CD4-positive, alpha-beta T cell treated with Interleukin-15 for 4 hours (primary cell): ENCODE measurements at regions not wholly inside any gene's neighbourhood (a gene's known extent, or its start where the extent isn't known, plus 50 kb on each side); places are given as distances from the start of the nearest gene placed in this dataset.
"Not testable (repeated sequence)": the region's sequence is repeated elsewhere in the genome, so short reads cannot be mapped to it uniquely, and the experiment has no call there.

Experiments
- DNase-seq: peaks from one replicate; pipeline ENCODE4 v3.0.0-alpha.2; 2020; ENCODE audit warnings: low spot score

DNA sequence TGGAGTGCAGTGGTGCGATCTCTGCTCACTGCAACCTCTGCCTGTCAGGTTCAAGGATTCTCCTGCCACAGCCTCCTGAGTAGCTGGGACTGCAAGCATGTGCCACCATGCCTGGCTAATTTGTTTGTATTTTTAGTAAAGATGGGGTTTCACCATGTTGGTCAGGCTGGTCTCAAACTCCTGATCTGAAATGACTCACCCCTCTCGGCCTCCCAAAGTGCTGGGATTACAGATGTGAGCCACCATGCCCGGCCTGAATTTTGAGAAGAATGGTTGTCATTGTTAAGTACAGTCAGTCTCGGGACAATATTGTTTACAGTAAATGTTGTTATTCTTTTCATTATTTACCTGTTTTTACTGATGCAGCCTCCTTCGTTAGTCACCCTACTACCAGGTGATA, 1226.2 kb upstream of the TENM3 start:
- no peak for DNase-seq

DNA sequence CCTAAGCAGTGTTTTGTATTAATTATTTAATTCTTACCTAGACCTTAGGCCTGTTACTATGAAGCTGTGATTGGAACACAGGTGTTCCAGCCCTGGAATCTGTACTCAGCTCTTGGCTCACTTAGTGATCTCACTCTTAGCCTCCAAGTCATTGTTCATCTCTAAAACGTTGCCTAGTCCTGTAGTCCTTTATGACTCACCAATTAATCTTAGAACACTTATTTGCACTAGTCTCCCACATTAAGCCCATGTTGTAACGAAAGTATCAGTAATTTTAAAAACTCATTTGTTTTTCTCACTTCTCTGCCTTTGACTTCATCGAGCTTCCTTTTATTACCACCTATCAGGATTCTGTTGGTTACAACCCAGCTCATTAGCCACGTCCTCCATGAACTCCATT, 1224.7 kb upstream of the TENM3 start:
- no peak for DNase-seq

DNA sequence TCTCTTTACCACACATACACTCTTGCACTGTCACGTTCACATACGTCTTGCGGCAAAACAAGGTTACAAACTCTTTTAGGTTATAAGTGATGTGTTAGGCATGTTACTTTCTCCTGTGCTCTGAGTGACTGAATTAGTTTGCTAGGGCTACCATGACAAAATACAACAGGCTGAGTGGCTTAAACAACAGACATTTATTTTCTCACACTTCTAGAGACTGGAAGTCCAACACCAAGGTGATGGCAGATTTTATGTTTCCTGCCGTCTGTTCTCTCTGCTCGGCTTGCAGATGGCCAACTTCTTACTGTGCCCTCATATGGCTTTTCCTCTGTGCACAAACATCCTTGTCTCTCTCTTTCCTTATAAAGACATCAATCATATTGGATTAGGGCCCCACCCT, 1224.3 kb upstream of the TENM3 start:
- DNase-seq: no peak

DNA sequence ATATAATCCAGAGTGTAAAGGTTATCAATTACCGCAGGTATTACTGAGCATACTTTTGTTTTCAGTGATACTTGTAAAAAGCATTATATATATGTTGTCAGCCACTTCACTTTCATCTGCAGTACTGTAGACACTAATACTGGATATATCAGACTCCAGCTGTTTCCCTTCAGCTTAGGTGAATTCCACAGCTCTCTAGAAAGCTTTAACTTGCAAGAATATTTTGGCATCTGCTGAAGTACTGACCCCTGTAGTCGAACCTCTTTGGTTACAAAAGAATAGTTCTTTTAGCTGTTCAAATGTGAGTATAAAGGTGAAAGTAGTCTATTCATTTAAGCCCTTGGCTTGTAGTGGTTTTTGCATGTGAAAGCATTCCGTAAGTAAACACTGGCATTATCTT, 1222.7 kb upstream of the TENM3 start:
- DNase-seq: no peak

DNA sequence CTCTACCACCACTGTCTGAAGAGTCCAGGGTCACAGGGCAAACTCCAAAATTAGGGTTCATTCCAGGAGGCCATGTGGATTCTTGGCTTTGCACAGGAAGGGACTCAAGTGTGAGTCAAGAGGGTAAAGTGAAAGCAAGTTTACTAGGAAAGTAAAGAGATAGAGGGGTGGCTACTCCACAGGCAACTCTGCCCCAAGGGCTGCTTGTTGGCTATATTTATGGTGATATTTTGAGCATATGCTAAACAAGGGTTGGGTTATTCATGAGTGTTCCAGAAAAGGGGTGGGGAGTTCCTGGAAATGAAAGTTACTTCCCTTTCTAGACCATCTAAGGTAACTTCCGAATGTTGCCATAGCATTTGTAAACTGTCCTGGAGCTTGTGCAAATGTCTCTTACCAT, 1222.0 kb upstream of the TENM3 start:
- no peak for DNase-seq

DNA sequence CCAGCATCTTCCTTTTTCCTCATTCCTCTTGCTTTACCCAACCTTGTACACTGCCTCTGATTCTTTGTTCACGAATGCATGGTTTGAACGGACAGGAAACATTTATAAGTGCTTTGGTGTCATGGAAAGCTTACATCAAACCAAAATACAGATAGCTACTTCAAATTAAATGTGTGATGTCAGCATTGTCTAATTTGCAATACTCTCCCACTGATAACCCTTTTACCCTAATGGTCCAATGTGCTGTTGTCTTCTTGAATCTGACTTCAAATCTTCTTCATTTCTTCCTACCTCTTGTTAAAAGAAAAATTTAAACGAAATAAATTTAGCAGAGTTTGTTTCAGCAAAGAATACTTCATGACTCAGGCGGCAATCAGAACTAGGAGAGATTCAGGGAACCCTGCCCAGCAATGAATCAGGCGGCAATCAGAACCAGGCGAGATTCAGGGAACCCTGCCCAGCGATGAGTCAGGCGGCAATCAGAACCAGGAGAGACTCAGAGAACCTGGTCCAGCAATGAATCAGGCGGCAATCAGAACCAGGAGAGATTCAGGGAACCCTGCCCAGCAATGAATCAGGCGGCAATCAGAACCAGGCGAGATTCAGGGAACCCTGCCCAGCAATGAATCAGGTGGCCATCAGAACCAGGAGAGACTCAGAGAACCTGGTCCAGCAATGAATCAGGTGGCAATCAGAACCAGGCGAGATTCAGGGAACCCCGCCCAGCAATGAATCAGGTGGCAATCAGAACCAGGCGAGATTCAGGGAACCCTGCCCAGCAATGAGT, 1212.9 kb upstream of the TENM3 start:
- DNase-seq: not testable (repeated sequence)

DNA sequence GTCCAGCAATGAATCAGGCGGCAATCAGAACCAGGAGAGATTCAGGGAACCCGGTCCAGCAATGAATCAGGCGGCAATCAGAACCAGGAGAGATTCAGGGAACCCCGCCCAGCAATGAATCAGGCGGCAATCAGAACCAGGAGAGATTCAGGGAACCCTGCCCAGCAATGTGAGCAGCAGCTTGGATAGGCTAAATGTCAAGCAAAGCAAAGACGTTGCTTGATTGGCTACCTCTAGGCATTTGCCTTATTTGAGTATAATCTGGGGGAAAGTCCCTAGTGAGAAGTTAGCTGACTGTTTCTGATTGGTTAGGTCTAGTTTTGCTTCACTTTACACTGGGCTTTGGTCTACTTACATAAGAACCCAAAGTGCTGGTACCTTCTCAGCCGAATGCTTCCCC, 1212.2 kb upstream of the TENM3 start:
- DNase-seq: no peak

DNA sequence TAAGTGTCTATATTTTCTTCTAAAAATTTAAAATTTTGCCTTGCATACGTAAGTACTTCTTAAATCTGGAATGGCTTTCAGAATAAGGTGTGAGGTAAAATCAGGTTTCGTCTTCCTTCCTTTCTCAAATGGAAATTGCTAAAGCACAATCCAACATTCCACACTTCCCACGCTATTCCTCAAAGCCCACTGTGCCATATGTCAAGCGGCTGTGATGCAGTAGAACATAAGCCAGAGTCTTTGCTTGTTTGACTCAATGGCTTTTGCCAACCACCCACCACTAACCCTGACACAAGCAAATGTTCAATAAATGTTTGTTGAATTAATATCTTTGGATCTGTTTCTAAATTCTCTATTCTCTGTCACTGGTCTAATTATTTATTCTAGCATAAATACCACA, 1199.7 kb upstream of the TENM3 start:
- no peak for DNase-seq

DNA sequence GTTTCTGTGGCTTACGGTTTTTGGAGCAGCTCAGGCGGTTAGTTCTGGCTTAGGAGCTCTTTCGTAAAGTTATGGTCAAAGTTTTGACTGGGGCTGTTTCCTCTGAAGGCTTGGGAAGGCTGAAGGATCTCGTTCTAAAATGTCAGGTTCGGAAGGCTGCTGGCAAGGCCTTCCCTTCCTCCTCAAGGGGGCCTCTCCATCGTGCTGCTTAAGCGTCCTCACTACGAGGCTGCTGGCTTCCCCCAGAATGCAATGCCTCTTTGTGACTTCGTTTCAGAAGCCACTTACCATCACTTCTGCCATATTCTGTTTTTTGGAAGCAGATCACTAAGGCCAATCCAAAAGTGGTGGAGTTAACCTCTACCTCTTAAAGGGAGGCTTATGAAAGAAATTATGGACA, 1196.4 kb upstream of the TENM3 start:
- no peak for DNase-seq

DNA sequence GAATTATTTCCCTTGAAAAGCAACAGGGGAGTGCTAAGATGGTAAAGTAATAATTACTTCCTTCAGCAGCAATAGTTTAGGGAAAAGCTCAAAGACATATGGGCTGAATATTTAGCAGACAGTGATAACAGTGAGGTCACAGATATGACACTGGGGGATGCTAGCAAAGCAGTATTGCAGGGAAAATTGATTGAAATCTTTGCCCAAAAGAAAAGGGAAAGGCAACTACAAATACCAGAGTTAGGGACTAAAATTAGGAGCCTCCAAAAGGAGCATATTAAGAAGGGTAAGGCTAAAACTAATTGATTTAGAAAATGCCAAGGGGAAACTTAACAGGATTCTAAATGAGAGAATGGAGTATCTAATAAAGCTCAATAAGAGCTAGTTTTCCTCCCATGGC, 1191.3 kb upstream of the TENM3 start:
- DNase-seq: no peak

DNA sequence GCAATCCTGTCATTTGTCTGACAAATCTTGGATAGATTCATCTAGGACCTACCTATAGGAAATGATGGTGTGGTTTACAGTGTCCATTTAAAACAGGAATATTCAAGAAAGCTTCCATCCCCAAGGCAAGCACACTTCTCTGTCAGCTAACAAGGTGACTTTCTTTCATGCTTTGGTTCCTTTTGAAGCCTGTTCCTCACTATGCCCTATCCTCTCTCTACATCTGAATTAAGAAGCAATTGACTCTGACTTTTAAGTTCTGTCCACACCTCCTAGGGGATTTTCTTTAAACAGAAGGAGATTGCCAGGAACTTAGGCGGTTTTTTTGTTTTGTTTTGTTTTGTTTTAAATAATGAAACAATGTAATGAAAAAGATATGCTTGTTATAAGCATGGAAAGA, 1181.4 kb upstream of the TENM3 start:
- DNase-seq: no peak

DNA sequence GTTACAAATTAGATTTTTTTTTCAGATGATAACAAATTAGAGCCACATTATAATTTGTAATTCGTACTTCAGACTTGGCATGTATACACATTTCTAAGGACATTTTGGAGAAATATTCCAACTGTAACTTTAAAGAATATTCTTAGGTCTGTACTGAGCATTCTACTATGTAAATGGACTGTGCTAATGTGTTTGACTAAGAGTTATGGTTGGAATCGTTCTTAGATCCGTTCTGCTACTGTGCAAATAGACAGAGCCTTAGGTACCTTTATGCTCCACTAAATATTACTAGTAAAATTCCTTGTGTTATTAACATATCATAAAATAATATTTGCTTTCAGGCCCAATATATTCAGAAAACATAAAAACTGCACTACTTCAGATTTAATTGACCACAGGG, 1180.0 kb upstream of the TENM3 start:
- no peak for DNase-seq

DNA sequence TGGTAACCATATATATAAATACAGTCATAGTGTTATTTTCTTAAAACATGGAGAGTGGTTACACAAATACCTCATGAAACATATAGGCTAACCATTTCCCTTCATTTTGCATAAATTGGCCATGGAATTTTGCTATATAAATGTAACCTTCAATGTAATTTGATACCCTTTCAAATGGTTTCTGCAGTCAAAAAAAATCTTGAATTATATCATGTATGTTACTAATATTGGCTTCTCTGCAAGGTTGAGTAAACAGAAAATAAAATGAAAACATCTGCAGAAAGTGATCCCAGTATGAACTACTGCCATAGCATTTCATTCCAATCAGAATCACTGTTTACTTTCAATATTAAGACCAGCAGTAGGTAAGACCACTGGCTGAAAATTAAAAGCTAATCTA, 1165.9 kb upstream of the TENM3 start:
- DNase-seq: no peak

DNA sequence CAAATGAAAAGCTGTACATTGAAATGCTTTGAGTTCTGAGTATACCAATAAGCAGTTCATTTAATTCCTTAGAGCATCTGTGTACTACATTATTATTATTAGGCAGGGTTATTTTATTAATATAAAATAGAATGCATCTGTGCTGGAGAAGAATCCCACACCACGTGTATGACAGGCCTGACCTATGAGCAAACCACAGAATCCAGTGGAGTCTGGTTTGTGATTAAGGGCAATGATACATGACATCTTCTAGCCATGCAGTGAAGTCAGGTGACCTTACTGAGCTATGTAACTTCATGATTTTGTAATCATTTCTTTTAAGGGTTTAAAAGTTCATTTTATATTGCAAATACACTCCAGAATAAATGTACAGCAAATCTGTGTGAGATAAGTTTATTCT, 1165.0 kb upstream of the TENM3 start:
- no peak for DNase-seq

DNA sequence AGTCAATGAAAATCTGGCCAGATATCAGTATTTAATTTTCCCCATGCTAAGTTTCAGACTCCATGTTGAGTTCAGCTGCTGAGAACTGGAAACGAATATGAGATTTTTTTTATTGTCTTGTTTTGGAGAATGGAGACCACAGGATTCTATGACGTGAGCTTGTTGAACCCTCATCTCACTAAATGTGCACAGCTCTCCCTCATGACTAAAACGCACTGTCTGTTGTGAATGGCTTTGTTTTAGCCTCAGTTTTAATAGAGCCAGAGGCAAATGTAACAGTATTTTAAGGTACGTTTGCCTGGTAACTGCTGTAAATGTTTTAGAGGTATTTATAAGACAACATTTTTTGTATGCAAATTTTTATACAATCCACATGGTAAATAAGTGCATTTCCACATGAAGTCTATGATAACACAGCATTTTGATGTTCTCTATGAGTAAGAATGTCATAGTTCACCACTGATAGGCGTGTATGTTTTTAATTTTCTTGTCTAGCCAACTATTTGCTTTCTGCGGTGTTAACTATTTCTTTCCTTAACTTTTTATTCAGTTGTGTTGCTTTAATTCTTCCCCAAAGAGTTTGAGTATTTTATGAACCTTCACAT, 1159.3 kb upstream of the TENM3 start:
- DNase-seq: no peak

DNA sequence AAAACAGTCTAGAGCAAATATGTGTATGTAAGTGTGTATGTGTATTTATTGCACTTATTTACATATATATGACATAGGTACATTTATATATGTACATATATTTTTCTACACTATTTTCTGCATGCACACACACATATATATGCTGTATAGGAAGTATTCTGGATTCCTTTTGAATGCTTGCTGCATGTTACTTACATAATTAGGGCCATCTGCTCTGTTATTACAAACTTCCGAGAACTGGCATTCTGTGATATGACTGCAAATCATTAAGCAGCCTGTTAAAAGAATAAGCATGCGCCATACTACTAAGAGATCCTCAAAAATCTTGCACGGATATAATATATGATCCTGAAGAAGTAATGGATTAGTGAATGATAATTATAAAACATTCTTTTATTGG, 1157.6 kb upstream of the TENM3 start:
- no peak for DNase-seq

DNA sequence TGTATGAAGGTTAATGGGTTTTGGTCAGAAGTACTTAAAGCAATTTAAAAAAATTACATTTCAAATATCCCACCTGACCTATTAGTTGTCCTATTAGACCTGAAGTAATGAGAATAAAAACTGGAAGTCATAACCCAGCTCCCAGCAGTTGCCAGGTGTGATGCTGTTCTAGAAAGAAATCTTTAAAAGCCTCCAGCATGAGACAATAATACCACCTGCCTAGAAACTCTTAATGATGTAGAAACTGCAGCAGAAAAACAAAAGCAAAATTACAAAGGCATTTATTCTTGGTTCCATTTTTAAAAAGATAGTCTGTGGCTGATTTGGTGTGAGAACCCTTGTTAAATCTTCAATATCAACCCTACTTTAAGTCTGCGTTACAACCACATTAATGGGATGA, 1137.7 kb upstream of the TENM3 start:
- no peak for DNase-seq

DNA sequence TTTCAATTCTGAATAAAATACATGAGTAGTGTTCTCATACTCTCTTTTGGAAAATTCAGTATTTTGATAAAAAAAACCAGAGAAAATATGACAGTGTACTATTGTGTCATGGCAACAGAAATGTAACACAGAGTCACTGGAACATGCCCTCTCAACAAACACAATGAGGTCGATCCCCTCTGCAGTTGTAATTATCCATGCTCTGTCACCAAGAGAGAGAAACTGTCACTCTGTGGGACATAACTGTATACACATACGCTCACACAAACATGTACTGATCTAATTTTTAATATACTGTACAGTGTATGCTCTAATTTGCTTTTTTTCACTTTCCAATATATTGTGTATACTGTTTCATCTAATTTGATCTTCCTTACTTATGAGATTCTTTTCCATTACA, 1136.8 kb upstream of the TENM3 start:
- no peak for DNase-seq

DNA sequence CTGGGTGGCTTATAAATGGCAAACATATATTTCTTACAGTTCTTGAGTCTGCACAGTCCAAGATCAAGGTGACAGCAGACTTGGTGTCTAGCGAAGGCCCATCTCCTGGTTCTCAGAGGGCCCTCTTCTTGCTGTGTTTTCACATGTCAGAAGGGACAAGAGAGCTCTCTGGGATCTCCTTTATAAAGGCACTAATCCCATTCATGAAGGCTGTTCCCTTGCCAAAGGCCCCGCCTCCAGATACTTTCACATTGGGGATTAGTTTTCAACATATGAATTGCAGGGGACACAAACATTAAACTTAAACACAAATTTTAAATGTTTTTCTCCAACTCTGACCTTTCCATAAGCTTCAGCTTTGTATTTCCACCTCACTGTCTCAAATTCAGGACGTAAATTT, 1135.0 kb upstream of the TENM3 start:
- no peak for DNase-seq

DNA sequence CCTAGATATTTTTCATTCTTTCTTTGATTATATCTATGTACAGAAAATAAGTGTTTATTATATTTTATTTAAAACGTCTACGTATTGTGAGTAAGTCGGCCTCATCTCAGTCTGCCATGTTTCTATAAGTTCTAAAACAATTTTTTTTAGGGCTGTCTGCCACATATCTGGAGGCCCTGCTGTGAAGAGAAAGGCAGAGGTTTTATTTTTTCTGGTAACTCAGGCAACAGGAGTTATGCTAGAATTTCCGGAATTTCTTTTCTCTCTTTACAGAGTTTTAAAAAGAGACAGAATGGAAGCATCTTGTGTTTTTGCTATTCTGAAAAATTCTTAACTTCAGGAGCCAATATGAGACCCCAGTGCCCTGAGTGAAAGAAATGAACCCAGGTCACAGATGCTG, 1124.0 kb upstream of the TENM3 start:
- no peak for DNase-seq

DNA sequence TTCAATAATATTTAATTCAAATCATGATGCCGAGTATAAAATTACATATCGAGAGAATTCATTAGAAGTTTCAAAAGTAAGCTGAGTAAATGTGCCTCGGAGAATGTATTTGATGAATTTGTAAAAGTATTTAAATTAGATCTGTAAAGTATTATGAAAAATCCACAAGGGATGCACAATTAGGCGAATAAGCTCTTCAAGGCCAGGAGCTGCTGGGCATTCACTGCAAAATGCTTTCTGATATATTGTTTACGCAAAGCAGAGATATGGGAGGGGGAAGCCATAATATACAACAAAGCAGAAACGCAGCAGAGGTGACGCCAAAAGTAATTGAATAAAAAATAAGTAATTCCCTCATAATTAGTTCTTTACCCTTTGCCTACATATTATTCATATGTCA, 1121.5 kb upstream of the TENM3 start:
- no peak for DNase-seq

DNA sequence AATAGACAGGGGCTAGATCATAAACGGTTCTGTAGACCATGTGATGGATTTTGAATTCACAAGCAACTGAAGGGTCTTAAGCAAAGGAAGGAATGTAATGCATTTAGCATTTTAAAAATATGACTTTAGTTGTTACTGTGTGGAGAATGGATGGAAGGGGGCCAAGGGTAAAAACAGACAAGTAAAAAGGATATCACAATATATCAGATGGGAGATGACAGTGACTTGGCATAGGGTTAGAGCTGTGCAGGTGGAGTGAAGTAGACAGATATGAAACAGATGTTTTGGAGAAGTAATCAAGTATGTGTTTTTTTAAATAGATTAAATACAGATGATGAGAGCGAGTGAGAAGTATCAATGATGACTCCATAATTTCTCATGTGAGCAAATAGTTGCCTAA, 1116.0 kb upstream of the TENM3 start:
- no peak for DNase-seq

DNA sequence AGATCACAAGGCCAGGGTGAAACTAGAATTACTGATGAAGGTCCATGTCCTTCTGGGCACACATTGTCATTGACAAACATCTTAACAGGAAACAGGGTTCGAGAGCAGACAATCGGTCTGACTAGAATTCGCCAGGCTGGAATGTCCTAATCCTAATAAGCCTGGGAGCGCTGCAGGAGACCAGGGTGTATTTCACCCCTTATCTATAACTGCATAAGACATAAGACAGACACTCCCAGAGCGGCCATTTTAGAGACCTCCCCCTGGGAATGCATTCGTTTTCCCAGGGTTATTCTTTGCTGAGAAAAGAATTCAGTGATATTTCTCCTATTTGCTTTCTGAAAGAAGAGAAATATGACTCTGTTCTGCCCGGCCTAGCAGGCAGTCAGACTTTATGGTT, 1112.9 kb upstream of the TENM3 start:
- DNase-seq: not testable (repeated sequence)

DNA sequence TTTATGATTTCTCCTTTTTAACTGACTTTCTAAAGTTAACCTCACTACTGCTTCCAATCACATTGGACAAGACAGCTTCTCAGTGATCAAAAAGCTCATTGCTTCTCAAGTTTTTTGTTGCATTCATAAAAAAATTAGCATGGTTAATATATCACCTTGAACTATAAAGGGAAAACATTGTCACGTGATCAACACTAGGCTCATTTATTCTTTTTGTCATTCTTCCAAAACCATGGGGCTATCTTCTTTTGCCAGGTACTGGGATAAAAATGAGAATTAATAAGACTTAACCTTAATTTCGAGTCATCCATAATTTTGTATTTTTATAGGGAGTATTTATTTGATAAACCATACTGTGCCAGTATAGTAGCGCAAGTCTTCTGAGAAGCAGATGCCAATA, 1105.9 kb upstream of the TENM3 start:
- no peak for DNase-seq
